ENCODE measurements at regions not wholly inside any gene's neighbourhood (a gene's known extent, or its start where the extent isn't known, plus 50 kb on each side); places are given as distances from the start of the nearest gene placed in this dataset.

DNA sequence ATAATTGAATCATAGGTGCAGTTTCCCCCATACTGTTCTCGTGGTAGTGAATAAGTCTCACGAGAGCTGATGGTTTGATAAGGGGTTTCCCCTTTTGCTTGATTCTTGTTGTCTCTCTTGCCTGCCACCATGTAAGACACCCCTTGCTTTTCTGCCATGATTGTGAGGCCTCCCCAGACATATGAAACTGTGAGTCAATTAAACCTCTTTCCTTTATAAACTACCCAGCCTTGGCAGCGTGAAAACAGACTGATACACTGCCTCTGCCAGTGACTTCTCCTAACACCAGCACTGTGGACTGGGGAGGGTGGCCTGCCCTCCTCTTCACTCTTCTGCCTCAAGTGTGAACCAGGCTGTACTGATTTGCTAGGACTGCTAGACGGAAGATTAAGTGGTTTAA is 108.6 kb downstream of the RAB11FIP2 start:
- DNase-seq (ENCODE audit: low read depth, low spot score) (no peak), FAIRE-seq (no peak)
- ChIA-PET POLR2A (no interaction called here), CTCF (no interaction called here)
- BruUV-seq (replicated peaks) = no TSS peak
- H3K36me3 ChIP-seq (ENCODE audit: control insufficient read depth in 2 of 2, extremely low read depth in 1 of 2, insufficient read depth in 2 of 2, low read length in 2 of 2) = no peaks in the 10 kb centered on the region
- no peaks in the 10 kb centered on the region for H3K4me1 ChIP-seq (ENCODE audit: control insufficient read depth, extremely low read depth, insufficient read depth, low read length)
- no peak overlapping the region for H3K9ac ChIP-seq (replicated peaks; ENCODE audit: extremely low read depth, insufficient read depth, low read length)
- intact Hi-C loops (cut with micrococcal nuclease) (no loop called here), dilution Hi-C loops (cut with MboI; ENCODE audit: extremely low pct_ligation_motif_present, low sequenced_read_pairs) (no loop called here)
- H3K27ac ChIP-seq (ENCODE audit: insufficient read depth, low read depth, low read length) = no peak overlapping the region
- no peaks in the 10 kb centered on the region for H4K20me1 ChIP-seq (replicated peaks; ENCODE audit: control insufficient read depth, extremely low read depth, insufficient read depth, low read length)
- no peaks in the 10 kb centered on the region for H3K9me1 ChIP-seq (replicated peaks; ENCODE audit: control insufficient read depth, extremely low read depth, insufficient read depth, low read length)
- TF ChIP-seq GATA2 (IDR thresholded peaks at IDR 0.05; ENCODE audit: insufficient read depth, insufficient read length, low read depth, low read length) = no peak
- TF ChIP-seq POLR2A (IDR thresholded peaks at IDR 0.05; ENCODE audit: low read depth, low read length) = no peak
- H3K9me3 ChIP-seq (replicated peaks; ENCODE audit: control insufficient read depth, insufficient read depth, low read length) = no peaks in the 10 kb centered on the region
- no peak overlapping the region for H2AFZ ChIP-seq (ENCODE audit: low read depth, low read length)
- H3K4me2 ChIP-seq (ENCODE audit: insufficient read depth, low read length) = no peak overlapping the region
- no peaks in the 10 kb centered on the region for H3K27me3 ChIP-seq (ENCODE audit: control insufficient read depth in 2 of 2, insufficient read depth in 2 of 2, low read length in 2 of 2)
- H3K4me3 ChIP-seq (replicated peaks in 1 of 3; ENCODE audit: insufficient read depth in 1 of 3, low read depth in 1 of 3, low read length in 3 of 3) = no peak overlapping the region
- no peaks in the 10 kb centered on the region for H3K79me2 ChIP-seq (ENCODE audit: control insufficient read depth, insufficient read depth, low read length)

DNA sequence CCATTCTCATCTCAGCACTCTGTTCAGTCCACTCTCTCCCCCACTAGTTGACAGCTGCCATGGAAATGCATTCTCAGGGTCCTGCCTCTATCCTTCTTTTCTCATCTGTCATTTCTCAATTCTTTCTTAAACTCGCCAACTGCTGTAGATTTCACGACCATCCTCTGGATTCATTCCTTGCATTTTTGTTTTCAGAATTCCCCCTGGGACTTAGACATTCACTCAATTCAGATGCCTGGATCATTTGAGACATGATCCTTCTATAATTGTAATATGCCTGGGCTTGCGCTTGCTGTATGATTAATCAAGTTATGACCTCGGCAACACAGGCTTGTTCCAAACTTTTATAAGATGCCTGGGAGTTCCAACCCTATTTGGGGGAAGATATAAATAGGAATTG is 104.5 kb downstream of the RAB11FIP2 start:
- TF ChIP-seq JUN (IDR thresholded peaks at IDR 0.05; ENCODE audit: borderline replicate concordance, insufficient read depth, insufficient read length, low read depth) (no peak), GATA2 (IDR thresholded peaks at IDR 0.05; ENCODE audit: insufficient read depth, insufficient read length, low read depth, low read length) (no peak), POLR2AphosphoS5 (IDR thresholded peaks at IDR 0.05; ENCODE audit: insufficient read depth, low read depth, low read length) (no peak), MYC (IDR thresholded peaks at IDR 0.05; ENCODE audit: low read depth, low read length) (no peak), EZH2 (IDR thresholded peaks at IDR 0.05; ENCODE audit: borderline replicate concordance, low read depth, low read length, severe bottlenecking) (no peak), POLR2A (IDR thresholded peaks at IDR 0.05; ENCODE audit: low read depth, low read length) (no peak), FOS (IDR thresholded peaks at IDR 0.05; ENCODE audit: borderline replicate concordance, insufficient read depth, low read length) (no peak)
- TF ChIP-seq, protein P1, sequence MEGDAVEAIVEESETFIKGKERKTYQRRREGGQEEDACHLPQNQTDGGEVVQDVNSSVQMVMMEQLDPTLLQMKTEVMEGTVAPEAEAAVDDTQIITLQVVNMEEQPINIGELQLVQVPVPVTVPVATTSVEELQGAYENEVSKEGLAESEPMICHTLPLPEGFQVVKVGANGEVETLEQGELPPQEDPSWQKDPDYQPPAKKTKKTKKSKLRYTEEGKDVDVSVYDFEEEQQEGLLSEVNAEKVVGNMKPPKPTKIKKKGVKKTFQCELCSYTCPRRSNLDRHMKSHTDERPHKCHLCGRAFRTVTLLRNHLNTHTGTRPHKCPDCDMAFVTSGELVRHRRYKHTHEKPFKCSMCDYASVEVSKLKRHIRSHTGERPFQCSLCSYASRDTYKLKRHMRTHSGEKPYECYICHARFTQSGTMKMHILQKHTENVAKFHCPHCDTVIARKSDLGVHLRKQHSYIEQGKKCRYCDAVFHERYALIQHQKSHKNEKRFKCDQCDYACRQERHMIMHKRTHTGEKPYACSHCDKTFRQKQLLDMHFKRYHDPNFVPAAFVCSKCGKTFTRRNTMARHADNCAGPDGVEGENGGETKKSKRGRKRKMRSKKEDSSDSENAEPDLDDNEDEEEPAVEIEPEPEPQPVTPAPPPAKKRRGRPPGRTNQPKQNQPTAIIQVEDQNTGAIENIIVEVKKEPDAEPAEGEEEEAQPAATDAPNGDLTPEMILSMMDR (IDR thresholded peaks at IDR 0.05; ENCODE audit: extremely low read depth in 1 of 2, insufficient read depth in 1 of 2, low read depth in 1 of 2, low read length in 2 of 2) = no peak
- TF ChIP-seq, protein P2, sequence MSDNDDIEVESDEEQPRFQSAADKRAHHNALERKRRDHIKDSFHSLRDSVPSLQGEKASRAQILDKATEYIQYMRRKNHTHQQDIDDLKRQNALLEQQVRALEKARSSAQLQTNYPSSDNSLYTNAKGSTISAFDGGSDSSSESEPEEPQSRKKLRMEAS (IDR thresholded peaks at IDR 0.05; ENCODE audit: insufficient read depth, insufficient read length) = no peak
- Histone ChIP-seq H3K9me1 (replicated peaks; ENCODE audit: control insufficient read depth, extremely low read depth, insufficient read depth, low read length) (no peaks in the 10 kb centered on the region), H3K79me2 (ENCODE audit: control insufficient read depth, insufficient read depth, low read length) (no peaks in the 10 kb centered on the region), H3K27ac (ENCODE audit: insufficient read depth, low read depth, low read length) (no peak overlapping the region), H4K20me1 (replicated peaks; ENCODE audit: control insufficient read depth, extremely low read depth, insufficient read depth, low read length) (no peaks in the 10 kb centered on the region), H3K9me3 (replicated peaks; ENCODE audit: control insufficient read depth, insufficient read depth, low read length) (no peaks in the 10 kb centered on the region), H3K36me3 (ENCODE audit: control insufficient read depth in 2 of 2, extremely low read depth in 1 of 2, insufficient read depth in 2 of 2, low read length in 2 of 2) (no peaks in the 10 kb centered on the region), H3K9ac (replicated peaks; ENCODE audit: extremely low read depth, insufficient read depth, low read length) (no peak overlapping the region), H3K4me1 (ENCODE audit: control insufficient read depth, extremely low read depth, insufficient read depth, low read length) (no peaks in the 10 kb centered on the region), H3K4me2 (ENCODE audit: insufficient read depth, low read length) (no peak overlapping the region), H3K4me3 (replicated peaks in 1 of 3; ENCODE audit: insufficient read depth in 1 of 3, low read depth in 1 of 3, low read length in 3 of 3) (no peak overlapping the region), H2AFZ (ENCODE audit: low read depth, low read length) (no peak overlapping the region), H3K27me3 (ENCODE audit: control insufficient read depth in 2 of 2, insufficient read depth in 2 of 2, low read length in 2 of 2) (no peaks in the 10 kb centered on the region)
- dilution Hi-C loops (cut with MboI; ENCODE audit: extremely low pct_ligation_motif_present, low sequenced_read_pairs) (no loop called here), intact Hi-C loops (cut with micrococcal nuclease) (no loop called here)
- DNase-seq (ENCODE audit: low read depth, low spot score) (no peak), FAIRE-seq (no peak)
- ChIA-PET CTCF (no interaction called here), POLR2A (no interaction called here)
- BruUV-seq (replicated peaks) = no TSS peak

Measured in endothelial cell of umbilical vein (primary cell).